HEK293 (cell line): ENCODE measurements at regions not wholly inside any gene's neighbourhood (a gene's known extent, or its start where the extent isn't known, plus 50 kb on each side); places are given as distances from the start of the nearest gene placed in this dataset.

Source experiments
- CTCF ChIA-PET: fragments of 350-600 bp; formaldehyde crosslinking; extraction: SDS; loops from one replicate; lab custom pipeline; 2021; ENCODE audit warnings: antibody characterized with exemption; lab: Yijun Ruan, JAX
- POLR2A ChIA-PET: fragments of 300-600 bp; formaldehyde crosslinking; extraction: SDS; loops from one replicate; lab custom pipeline; 2020; ENCODE audit warnings: antibody characterized with exemption, inconsistent platforms; lab: Yijun Ruan, JAX
- H3K27ac ChIP-seq: fragments of 200-500 bp; sonication (Bioruptor generic); 2 replicates; pipeline ENCODE4 v1.5.1; 2014; ENCODE audit warnings: low read depth, low read length, control low read depth, inconsistent platforms; ENCODE audit errors: extremely low read depth
- H3K36me3 ChIP-seq, 2 experiments: fragments of 200-500 bp in 1 of 2; sonication (Bioruptor generic) in 1 of 2; 1 replicate in 1 of 2; 2 replicates in 1 of 2; pipeline ENCODE4 v1.5.1; 2014 to 2017; ENCODE audit warnings: inconsistent platforms in 2 of 2, low read length in 2 of 2; ENCODE audit not compliant: control insufficient read depth in 2 of 2, insufficient read depth in 1 of 2
- H3K4me1 ChIP-seq: fragments of 200-500 bp; sonication (Bioruptor generic); 2 replicates; pipeline ENCODE4 v1.5.1; 2014; ENCODE audit warnings: mild to moderate bottlenecking, low read length, inconsistent platforms; ENCODE audit not compliant: control insufficient read depth, insufficient read depth
- H3K4me3 ChIP-seq: 2 replicates; pipeline ENCODE4 v1.5.1; 2011; ENCODE audit warnings: low read depth, mild to moderate bottlenecking, control low read depth, low read length, moderate library complexity
- H3K9me3 ChIP-seq: fragments of 200-500 bp; sonication (Bioruptor generic); 2 replicates; pipeline ENCODE4 v1.5.1; 2014; ENCODE audit warnings: low read depth, low read length, inconsistent platforms; ENCODE audit not compliant: control insufficient read depth, insufficient read depth
- BCL11A ChIP-seq: fragments of 450-650 bp; formaldehyde crosslinking; IDR thresholded peaks from 2 replicates; pipeline ENCODE4 v1.5.1; 2016; ENCODE audit warnings: low read depth, missing biosample characterization, missing genetic modification characterization
- PRDM2 ChIP-seq: fragments of 450-650 bp; formaldehyde crosslinking; IDR thresholded peaks from 2 replicates; pipeline ENCODE4 v1.5.1; 2016; ENCODE audit warnings: missing biosample characterization, missing genetic modification characterization, borderline replicate concordance
- RBAK ChIP-seq: fragments of 450-650 bp; formaldehyde crosslinking; IDR thresholded peaks from 2 replicates; pipeline ENCODE4 v1.5.1; 2016; ENCODE audit warnings: missing biosample characterization, missing genetic modification characterization
- ZBTB11 ChIP-seq: fragments of 450-650 bp; formaldehyde crosslinking; conservative IDR thresholded peaks from 2 replicates; pipeline ENCODE4 v1.5.1; 2016; ENCODE audit warnings: low read depth, missing biosample characterization, missing genetic modification characterization
- ZBTB17 ChIP-seq: fragments of 450-650 bp; formaldehyde crosslinking; IDR thresholded peaks from 2 replicates; pipeline ENCODE4 v1.5.1; 2016; ENCODE audit warnings: missing biosample characterization, missing genetic modification characterization
- ZBTB20 ChIP-seq: fragments of 450-650 bp; formaldehyde crosslinking; IDR thresholded peaks from 2 replicates; pipeline ENCODE4 v1.5.1; 2016; ENCODE audit warnings: missing biosample characterization, missing genetic modification characterization
- ZNF10 ChIP-seq: fragments of 450-650 bp; formaldehyde crosslinking; IDR thresholded peaks from 2 replicates; pipeline ENCODE4 v1.5.1; 2017; ENCODE audit warnings: missing biosample characterization, missing genetic modification characterization
- ZNF174 ChIP-seq: fragments of 450-650 bp; formaldehyde crosslinking; IDR thresholded peaks from 2 replicates; pipeline ENCODE4 v1.5.0; 2017; ENCODE audit warnings: missing biosample characterization, mild to moderate bottlenecking, missing genetic modification characterization
- ZXDB ChIP-seq: fragments of 450-650 bp; formaldehyde crosslinking; IDR thresholded peaks from 2 replicates; pipeline ENCODE4 v1.5.1; 2016; ENCODE audit warnings: missing biosample characterization, missing genetic modification characterization
- TF ChIP-seq, protein P1 (sequence below): fragments of 450-650 bp; IDR thresholded peaks from 2 replicates; pipeline ENCODE4 v1.5.1; 2018; ENCODE audit warnings: missing biosample characterization, missing genetic modification characterization
- TF ChIP-seq, protein P2 (sequence below): fragments of 450-650 bp; formaldehyde crosslinking; IDR thresholded peaks from 2 replicates; pipeline ENCODE4 v1.5.1; 2017; ENCODE audit warnings: missing biosample characterization, missing genetic modification characterization
- TF ChIP-seq, protein P3 (sequence below): fragments of 450-650 bp; formaldehyde crosslinking; IDR thresholded peaks from 2 replicates; pipeline ENCODE4 v1.5.1; 2016; ENCODE audit warnings: missing biosample characterization, missing genetic modification characterization

GRCh38 chr2:95707837-95708236 lies 116.0 kb downstream of the TRIM43 start:
- Histone ChIP-seq H3K27ac (no peak overlapping the region), H3K36me3 (no peaks in the 10 kb centered on the region), H3K9me3 (no peaks in the 10 kb centered on the region), H3K4me1 (no peaks in the 10 kb centered on the region), H3K4me3 (no peak overlapping the region)
- ChIA-PET CTCF (interaction anchor here (0.6 kb wide), 1 partner anchor 11 kb away, joined by 3 read pairs; no protein-coding TSS in a partner anchor), POLR2A (no interaction called here)
- no peak for TF ChIP-seq PRDM2 (tag by site-specific recombination)
- TF ChIP-seq, protein P1, sequence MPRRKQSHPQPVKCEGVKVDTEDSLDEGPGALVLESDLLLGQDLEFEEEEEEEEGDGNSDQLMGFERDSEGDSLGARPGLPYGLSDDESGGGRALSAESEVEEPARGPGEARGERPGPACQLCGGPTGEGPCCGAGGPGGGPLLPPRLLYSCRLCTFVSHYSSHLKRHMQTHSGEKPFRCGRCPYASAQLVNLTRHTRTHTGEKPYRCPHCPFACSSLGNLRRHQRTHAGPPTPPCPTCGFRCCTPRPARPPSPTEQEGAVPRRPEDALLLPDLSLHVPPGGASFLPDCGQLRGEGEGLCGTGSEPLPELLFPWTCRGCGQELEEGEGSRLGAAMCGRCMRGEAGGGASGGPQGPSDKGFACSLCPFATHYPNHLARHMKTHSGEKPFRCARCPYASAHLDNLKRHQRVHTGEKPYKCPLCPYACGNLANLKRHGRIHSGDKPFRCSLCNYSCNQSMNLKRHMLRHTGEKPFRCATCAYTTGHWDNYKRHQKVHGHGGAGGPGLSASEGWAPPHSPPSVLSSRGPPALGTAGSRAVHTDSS (tag by site-specific recombination): peak; percentile 63; the same call in 1 of the 2 replicates

- no peaks in the 10 kb centered on the region for H3K4me1 ChIP-seq
- ChIA-PET POLR2A (no interaction called here), CTCF (no interaction called here)
- no peak overlapping the region for H3K4me3 ChIP-seq
- H3K9me3 ChIP-seq: no peaks in the 10 kb centered on the region
- H3K27ac ChIP-seq: no peak overlapping the region
- H3K36me3 ChIP-seq: no peaks in the 10 kb centered on the region
- TF ChIP-seq ZBTB17 (tag by site-specific recombination) (no peak), ZBTB20 (tag by site-specific recombination) (no peak), RBAK (no peak), BCL11A (tag by site-specific recombination) (no peak), ZNF10 (tag by site-specific recombination) (no peak), ZNF174 (no peak), ZXDB (tag by site-specific recombination) (no peak), ZBTB11 (no peak)
- TF ChIP-seq, protein P2, sequence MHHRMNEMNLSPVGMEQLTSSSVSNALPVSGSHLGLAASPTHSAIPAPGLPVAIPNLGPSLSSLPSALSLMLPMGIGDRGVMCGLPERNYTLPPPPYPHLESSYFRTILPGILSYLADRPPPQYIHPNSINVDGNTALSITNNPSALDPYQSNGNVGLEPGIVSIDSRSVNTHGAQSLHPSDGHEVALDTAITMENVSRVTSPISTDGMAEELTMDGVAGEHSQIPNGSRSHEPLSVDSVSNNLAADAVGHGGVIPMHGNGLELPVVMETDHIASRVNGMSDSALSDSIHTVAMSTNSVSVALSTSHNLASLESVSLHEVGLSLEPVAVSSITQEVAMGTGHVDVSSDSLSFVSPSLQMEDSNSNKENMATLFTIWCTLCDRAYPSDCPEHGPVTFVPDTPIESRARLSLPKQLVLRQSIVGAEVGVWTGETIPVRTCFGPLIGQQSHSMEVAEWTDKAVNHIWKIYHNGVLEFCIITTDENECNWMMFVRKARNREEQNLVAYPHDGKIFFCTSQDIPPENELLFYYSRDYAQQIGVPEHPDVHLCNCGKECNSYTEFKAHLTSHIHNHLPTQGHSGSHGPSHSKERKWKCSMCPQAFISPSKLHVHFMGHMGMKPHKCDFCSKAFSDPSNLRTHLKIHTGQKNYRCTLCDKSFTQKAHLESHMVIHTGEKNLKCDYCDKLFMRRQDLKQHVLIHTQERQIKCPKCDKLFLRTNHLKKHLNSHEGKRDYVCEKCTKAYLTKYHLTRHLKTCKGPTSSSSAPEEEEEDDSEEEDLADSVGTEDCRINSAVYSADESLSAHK: no peak
- TF ChIP-seq, protein P3, sequence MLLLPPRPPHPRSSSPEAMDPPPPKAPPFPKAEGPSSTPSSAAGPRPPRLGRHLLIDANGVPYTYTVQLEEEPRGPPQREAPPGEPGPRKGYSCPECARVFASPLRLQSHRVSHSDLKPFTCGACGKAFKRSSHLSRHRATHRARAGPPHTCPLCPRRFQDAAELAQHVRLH (tag by site-specific recombination): no peak
Observed at GRCh38 chr2:95709831-95710230, 118.0 kb downstream of the TRIM43 start.
